ENCODE measurements at regions not wholly inside any gene's neighbourhood (a gene's known extent, or its start where the extent isn't known, plus 50 kb on each side); places are given as distances from the start of the nearest gene placed in this dataset.

- TF ChIP-seq, protein P1, sequence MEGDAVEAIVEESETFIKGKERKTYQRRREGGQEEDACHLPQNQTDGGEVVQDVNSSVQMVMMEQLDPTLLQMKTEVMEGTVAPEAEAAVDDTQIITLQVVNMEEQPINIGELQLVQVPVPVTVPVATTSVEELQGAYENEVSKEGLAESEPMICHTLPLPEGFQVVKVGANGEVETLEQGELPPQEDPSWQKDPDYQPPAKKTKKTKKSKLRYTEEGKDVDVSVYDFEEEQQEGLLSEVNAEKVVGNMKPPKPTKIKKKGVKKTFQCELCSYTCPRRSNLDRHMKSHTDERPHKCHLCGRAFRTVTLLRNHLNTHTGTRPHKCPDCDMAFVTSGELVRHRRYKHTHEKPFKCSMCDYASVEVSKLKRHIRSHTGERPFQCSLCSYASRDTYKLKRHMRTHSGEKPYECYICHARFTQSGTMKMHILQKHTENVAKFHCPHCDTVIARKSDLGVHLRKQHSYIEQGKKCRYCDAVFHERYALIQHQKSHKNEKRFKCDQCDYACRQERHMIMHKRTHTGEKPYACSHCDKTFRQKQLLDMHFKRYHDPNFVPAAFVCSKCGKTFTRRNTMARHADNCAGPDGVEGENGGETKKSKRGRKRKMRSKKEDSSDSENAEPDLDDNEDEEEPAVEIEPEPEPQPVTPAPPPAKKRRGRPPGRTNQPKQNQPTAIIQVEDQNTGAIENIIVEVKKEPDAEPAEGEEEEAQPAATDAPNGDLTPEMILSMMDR (IDR thresholded peaks at IDR 0.05; ENCODE audit: control insufficient read depth, extremely low read depth, insufficient read depth) = no peak
- no peak overlapping the region for H3K4me3 ChIP-seq (ENCODE audit: low read depth, low read length)
- no peak for DNase-seq (ENCODE audit: low read depth)
Measured at GRCh38 chr16:86327321-86327720, 183.0 kb upstream of the FOXF1 start.

GRCh38 chr16:86330906-86331305 is 179.4 kb upstream of the FOXF1 start:
- no peak overlapping the region for H3K4me3 ChIP-seq (ENCODE audit: low read depth, low read length)
- TF ChIP-seq, protein P1 (IDR thresholded peaks at IDR 0.05; ENCODE audit: control insufficient read depth, extremely low read depth, insufficient read depth) = no peak
- no peak for DNase-seq (ENCODE audit: low read depth)

DNA sequence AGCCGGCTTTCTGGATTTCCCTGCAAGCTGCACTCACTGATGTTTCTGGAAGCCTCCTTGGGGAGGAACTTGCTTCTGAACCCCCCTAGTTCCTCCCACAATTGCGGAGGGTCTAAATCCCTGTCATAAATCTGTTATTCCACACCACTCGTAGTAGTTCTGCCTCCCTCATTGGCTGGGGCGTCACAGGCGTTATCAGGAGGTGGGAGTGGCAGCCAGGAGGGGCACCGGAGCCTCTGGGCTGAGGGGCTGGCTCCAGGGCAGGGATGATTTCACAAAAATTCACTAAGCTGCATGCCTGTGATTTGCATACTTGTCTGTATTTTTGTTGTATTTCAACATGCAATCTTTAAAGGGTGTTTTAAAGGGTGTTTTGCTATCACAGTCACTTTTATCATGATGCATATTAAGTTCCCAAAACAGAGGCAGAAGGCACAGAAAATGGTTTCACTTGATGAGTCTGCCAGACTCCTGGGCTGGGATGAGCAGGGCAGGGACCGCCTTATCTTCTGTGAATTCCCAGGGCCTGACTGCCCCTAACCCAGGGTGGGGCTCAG is 176.2 kb upstream of the FOXF1 start:
- no peak for DNase-seq (ENCODE audit: low read depth)
- TF ChIP-seq, protein P1 (IDR thresholded peaks at IDR 0.05; ENCODE audit: control insufficient read depth, extremely low read depth, insufficient read depth) = no peak
- H3K4me3 ChIP-seq (ENCODE audit: low read depth, low read length) = no peak overlapping the region

DNA sequence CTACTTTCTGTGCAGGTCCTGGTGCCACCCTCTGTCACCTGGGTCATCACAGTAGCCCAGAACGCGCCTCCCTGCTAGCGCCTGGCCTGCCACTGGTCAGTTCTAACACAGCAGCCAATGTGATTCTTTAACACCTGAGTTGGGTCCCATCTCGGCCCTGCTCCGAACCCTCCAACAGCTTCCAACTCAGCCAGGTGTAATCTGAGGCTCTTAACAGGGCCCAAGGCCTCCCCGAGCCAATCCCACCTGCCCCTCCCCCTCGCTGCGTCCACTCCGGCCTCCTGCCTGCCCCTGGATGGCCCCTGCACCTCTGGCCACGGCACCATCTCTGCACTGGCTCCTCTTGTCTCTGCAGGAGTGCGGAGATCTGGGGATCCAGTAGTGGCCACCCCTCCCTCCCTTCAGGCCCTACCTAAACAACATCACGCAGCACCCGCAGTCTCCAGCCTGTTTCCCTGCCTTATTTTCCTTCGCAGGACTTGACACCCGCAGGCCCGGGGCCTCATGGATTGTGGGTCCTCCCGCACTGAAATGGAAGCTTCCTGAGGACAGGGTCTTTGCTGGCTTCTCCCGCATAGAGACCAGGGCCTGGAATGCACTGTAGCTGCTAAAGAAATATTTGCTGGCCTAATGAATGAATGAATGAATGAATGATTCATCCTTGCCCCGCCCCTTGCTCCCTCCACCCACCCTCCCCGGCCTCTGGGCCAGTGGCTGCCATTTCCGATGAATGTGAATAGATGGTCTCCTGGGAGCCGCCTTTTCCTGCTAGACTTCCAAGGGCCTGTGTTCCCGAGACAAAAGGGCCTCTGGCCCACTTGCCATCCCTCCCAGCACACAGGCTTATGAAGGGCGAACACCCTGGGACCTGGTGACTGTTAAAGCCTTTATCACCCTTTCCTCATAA is 174.8 kb upstream of the FOXF1 start:
- no peak for DNase-seq (ENCODE audit: low read depth)
- H3K4me3 ChIP-seq (ENCODE audit: low read depth, low read length) = no peak overlapping the region
- TF ChIP-seq, protein P1 (IDR thresholded peaks at IDR 0.05; ENCODE audit: control insufficient read depth, extremely low read depth, insufficient read depth) = no peak

DNA sequence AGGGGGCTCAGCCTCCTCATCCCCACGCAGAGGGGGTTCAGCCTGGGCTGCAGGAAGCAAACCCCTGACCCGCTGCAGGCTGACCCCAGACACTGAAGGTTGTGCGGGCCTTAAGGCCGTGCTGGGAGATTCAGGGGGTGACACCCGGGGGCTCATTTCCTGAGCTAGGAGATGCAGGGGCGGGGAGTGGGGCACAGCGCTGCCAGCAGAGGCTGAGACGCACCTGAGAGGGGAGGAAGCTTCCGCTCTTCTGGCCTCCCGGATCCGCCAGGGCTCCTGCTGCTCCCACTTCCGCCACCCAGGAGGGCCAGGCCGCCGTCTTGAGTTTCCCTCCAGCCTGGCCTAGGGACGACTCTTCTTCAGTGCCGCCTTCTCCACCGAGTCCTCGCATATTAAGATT is 173.2 kb upstream of the FOXF1 start:
- TF ChIP-seq, protein P1 (IDR thresholded peaks at IDR 0.05; ENCODE audit: control insufficient read depth, extremely low read depth, insufficient read depth) = no peak
- no peak for DNase-seq (ENCODE audit: low read depth)
- H3K4me3 ChIP-seq (ENCODE audit: low read depth, low read length) = no peak overlapping the region

DNA sequence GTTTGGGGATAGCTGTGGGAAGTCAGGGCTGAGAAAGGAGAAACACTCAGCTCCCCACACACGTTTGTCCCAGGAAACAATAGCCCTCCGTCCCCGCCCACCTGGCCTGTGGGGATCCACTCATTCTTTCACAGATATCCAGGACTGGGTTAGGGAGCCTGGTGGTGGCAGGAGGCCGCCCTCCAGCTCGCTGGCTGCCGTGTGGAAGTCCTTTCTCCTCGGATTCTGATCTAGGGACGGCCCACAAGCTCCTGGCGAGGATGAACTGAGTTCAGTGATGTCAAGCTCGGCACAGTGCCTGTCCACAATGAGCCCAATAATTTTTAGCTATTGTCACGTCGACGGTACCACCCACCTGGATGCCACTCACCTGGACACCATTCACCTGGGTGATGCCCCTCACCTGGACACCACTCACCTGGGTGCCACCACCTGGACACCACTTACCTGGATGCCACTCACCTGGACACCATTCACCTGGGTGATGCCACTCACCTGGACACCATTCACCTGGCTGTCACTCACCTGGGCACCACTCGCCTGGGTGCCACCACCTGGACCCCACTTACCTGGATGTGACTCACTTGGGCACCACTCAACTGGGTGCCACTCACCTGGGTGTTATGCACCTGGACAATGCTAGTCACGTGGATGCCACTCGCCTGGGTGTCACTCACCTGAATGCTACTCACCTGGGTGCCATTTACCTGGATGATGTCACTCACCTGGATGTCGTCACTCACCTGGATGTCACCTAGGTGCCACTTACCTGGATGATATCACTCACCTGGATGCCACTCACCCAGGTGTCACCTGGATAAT is 172.5 kb upstream of the FOXF1 start:
- H3K4me3 ChIP-seq (ENCODE audit: low read depth, low read length) = no peak overlapping the region
- DNase-seq (ENCODE audit: low read depth) = no peak
- TF ChIP-seq, protein P1 (IDR thresholded peaks at IDR 0.05; ENCODE audit: control insufficient read depth, extremely low read depth, insufficient read depth) = no peak
